ENCODE measurements at regions not wholly inside any gene's neighbourhood (a gene's known extent, or its start where the extent isn't known, plus 50 kb on each side); places are given as distances from the start of the nearest gene placed in this dataset.
"Not testable (repeated sequence)": the region's sequence is repeated elsewhere in the genome, so short reads cannot be mapped to it uniquely, and the experiment has no call there.

DNA sequence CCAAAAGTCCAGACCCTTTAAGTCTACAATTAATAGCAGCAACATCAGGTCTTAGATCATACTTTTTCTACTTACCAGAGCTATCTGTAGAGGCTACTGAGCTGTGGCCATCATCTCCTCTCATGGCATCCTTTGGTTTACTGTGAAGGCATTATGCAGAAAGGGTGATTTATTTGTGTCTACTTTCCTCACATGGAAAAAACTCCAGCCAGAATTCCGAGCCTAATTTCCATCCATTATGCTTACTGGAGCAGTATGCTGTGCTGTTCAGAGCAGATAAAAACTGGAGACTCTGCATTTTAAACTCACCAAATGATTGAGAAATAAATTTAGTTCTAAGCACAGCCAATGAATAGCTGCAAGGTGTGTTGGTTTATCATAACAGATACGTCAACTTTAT is 581.8 kb downstream of the ETS1 start:
- DNase-seq, result no peak

DNA sequence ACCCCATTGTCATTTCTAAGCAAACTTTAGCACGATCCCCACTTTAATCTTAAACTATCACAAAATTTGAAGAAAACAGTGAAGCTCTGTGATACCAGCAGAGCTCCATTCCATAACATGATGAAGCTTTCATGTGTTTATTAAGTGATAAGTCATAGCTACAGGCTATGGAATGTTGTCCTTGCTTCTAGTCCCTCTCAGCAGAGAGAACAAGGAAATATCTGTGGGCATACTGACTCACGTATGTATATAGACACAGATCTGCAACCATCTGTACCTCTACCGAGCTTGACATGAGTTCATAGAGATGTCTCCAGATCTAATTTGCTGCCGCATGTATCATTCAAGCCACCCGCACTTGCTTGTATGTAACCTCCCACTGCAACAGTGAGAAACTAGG is 588.9 kb downstream of the ETS1 start:
- no peak for DNase-seq

DNA sequence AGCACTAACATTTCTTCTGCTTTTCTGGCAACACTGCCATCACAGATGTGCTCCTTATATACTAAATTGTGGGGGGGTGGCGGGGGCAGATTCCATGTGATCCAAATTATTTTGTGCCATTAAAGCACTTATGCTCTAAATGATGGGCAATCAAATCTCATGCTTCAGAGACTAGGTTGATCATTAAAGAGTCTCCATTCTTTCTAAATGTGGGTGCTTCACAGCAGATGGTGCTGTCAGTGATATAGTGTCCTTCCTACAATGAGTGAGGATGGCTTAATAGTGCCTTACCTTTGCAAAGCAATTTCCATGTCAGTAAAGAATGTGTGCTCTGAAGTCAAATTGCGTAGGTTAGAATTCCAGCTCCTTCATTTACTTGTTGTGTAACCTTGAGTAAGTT is 589.8 kb downstream of the ETS1 start:
- DNase-seq, result no peak

DNA sequence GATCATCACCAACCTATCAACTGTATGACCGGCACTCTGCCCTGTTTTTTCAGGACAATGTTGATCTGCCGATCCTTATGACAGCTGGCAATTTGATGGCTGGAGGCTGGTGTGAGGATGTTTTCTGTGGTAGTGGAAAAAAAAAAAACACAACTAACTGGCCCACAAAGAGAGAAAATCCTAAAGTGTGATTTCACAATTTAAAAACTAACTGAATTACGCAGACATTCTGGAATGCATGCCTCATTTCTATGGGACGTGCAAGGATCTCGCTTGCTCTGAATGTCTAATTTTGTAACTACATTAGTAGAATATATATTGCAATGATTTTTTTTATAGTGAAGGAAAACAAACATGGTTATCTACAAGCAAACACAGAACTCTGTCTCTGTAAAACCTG is 590.5 kb downstream of the ETS1 start:
- DNase-seq, result no peak

DNA sequence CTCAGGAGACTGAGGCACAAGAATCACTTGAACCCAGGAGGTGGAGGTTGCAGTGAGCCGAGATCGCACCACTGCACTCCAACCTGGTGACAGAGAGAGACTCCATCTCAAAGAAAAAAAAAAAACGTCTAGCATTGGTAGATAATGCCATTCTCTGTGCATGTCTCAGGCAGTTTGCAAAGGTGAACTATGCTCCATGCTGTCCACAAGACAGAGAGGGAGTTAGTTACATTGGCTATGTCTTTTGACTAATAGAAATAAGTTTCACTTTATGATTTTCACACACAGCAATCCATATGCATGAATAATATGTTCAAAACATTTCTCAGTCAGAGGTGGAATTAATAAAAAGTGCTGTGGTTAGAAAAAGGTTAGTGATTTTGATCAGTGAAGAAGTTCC is 591.4 kb downstream of the ETS1 start:
- DNase-seq, result no peak

DNA sequence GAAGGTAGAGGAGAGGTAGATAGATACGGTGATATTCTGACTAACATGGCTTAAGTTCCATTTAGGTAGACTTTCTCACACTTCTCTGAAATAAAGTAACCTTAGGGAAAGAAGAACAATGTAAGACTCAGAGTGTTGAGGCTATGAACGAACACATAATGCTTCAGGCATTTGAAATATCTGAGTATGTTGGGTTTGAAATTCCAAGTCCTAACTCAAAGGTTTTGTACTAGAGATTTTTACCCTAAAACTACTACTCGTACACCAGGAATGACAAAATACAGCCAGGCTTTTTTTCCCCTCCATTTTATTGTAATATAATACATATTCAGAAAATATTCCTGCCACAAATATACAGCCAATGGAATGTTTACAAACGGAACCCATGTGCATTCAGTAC is 592.6 kb downstream of the ETS1 start:
- no peak for DNase-seq

DNA sequence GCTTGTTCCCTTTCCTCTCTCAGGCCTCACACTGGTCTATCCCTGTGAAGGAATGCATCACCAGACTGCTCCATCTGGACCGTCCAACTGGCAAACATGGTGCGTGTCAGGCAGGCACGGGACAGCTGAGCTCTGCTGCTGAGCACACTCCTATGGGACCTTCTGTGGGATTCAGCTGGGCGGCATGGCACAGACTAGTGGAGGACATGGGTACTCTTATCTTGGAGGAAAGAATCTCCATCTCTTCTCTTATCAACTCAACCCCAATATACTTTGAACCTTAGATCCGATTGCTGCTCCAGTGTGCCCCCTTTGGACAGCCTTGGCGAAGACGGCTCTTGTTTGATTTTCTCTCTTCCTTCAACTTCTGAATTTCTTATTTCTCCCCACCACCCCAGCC is 593.6 kb downstream of the ETS1 start:
- DNase-seq, result no peak

DNA sequence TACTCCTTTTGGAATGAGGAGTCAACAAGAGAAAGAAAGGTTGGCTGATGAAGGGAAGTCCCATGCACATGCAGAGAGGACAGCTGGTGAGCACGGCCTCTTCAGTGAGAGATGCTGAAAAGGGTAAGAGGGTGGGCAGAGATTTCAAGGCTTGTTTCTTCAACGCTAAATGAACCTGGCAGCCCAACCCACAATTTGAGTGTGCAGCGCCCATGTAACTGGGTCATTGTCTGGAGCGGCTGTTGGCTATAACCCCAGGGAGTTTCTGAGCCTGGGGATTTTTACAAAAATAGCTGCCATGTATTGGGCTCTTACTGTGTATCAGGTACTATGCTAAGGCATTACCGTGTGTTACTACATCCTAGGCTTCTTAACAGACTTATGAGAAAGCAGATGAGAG is 594.1 kb downstream of the ETS1 start:
- no peak for DNase-seq

DNA sequence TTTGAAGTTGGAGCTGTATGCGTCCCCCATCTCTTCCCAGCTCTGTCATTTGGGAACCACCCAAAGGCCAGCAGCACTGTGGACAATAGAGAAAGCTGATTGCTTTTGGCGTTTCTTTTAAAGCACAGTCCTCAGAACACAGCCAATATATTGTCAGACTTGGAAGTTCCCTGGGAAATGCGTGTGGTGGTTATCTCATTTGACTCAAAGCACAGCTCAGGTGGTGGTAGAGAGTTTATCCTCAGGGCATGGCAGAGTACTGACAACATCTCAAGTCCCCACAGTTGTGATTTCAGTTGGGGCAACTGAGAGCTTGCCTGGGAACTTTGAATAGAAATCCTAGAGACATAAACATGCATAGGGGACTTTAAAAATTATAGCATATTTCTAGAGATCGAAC is 601.3 kb downstream of the ETS1 start:
- no peak for DNase-seq

DNA sequence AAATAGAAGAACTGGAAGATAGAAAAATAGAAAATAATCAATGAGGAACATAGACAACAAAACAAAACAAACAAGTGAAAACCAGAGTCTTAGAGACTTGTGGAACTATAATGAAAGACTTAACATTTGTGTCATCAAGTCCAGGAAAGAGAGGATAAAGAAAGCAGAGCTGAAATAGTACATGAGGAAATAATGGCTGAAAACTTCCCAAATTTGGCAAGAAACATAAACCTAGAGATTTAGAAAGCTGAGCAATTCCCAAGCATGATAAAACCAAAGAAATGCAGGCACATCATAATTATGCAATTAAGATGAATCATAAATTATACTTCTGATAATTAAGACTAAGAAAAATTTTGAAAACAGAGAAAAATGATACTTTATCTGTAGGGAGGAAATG is 614.5 kb downstream of the ETS1 start:
- no peak for DNase-seq

DNA sequence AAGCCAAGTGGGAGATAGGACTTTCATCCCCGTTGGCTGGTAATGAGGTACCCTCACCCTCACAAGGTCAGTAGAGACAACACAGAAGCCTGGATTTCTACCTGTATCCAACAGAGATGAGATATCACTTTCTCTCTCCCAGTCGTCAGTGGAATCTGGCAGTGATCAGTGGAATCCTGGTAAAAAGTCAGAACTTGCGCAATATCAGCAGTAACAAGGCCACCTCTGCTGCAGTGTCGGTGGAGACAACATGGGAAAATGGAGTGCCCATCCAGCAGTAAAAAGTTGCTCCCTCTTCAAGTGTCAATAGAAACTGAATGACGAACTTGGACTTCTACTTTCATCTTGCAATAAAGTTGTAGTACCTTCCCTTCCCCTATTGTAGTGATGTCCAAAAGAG is 615.9 kb downstream of the ETS1 start:
- no peak for DNase-seq

DNA sequence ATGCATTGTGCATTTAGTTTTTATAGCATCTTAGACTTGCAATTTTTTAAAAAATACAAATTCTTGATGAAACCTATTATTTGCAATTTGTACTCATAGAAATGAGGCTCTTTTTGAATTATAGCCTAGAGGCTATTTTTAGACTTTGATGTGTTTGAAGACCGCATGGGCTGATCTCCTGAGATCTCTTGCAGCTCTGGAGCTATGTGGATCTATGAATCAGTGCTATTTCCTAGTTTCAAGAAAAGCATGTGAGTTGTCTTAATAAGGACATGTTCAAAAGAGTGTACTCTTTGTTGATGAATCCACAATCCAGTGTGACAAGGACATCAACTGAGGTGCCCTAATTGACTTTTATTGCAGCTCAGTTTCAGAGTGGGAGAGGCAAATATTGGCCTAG is 620.5 kb downstream of the ETS1 start:
- no peak for DNase-seq

DNA sequence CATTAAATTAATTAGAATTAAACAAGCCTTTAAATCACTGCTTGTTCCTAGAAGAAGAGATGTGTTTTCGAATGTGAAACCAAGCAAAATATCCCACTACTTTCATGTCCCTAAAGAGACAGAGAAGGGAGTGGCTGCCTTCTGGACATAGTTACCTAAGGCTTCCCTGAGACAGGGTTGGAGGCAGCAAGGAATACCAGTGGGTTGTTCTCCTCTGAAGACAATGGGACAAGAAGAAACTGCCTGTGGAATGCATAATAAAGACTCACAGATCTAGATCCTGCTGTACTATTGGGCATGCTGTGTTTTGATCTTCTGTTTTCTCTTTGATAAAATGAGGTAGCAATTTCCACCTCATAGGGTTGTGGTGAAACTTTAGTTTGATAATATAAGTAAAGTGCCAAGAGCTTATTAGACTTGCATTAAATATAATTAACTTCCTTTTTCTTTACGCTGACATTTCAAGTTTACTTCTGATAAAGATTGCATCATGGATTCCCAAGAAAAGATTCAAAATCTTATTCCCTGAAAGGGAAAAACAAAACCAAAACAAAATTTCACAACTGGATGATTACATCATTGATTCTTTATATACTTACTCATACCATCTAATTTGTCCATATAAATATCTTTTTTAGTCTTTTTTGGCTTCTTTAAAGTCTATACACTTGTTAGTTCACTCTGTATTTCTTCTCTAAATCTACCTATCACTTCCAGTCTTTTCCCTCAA is 621.3 kb downstream of the ETS1 start:
- DNase-seq, result no peak

DNA sequence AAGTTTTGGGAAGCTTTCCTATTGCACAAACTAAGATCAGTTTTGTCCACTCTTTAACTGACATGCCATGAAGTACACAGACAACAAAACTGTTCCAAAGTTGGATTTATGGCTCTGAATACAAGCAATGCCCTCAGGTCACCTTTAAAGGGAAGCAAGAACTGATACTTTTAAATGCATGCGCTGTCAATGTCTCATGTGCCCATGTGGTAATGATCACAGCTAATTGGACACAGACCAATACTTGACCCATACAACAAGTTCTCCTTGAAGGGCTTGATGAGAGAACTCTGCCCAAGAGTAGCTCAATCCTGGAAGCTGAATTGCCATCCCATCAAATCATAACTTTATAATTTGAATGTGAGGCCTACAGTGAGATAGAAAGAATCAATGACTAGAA is 624.9 kb downstream of the ETS1 start:
- no peak for DNase-seq

DNA sequence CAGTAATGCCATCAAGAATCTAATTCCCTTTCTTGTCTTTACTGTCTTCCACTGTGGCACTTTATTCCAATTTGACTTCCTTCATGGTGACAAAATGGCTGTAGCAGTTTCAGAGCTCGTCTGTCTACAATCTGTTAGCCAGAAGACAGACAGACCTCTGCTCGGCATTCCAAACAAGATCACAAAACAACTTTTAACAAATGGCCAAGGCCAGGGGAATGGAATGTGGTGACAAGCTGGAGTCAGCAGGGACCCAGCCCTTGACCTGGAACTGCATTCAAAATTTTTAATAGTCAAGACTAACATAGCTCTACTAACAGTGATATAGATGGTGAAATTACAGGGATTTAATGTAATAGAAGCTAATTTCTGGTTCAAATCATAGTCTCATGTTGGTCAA is 637.2 kb downstream of the ETS1 start:
- no peak for DNase-seq

DNA sequence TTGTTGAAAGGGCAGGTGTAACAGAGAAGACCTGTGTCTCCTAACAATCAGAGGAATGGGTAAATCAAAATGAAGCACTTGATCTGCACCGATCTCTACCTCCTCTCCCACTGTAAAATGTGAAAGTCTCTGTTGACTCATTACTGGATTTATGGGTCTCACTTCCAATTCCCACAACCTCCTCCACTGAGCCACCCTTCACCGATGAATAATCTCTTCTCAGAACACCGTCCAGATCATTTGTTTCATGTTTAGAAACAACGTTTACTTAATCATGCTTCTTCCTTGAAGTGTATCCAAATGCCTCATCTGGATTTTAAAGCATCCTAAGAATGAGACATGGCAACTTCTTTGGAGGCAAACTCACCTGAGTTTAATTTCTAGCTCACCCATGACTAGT is 643.6 kb downstream of the ETS1 start:
- DNase-seq, result no peak

DNA sequence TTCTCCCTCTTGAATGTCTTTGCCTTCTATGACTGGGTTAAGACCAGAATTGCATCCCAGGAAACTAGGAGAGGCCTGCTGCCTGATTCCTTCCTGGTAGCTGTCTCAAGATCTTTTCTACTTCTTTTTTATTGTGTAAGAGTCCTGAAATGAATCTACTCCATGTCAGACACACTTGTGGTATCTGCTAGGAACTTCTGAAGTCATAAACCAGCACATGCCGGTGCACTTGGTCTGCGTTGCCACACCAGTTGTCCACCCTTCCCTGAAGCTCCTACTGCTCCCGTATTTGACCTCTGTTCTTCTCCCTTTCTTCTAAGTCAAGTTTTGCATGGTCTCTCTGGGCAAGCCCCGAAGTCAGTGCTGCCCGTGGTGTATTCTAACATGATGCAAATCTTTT is 644.2 kb downstream of the ETS1 start:
- DNase-seq, result no peak

DNA sequence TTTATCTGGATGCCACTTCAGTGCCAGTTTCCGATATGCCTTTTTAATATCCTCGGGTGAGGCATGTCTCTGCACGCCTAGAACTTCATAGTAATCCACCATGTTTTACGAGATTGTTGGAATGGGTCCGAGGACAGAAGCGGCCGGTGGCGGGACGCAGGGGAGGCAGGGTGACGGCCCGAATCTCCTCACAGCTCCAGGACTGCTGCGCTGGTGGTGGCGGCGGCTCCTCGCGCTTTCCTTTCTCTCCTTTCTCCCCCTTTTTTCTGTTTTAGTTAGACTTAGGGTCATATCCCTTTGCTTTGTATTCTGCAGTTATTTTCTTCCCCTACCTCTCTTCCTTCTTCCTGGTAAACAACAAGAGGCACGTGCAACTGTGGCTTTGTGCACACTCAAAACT is 645.8 kb downstream of the ETS1 start:
- DNase-seq, result not testable (repeated sequence)

DNA sequence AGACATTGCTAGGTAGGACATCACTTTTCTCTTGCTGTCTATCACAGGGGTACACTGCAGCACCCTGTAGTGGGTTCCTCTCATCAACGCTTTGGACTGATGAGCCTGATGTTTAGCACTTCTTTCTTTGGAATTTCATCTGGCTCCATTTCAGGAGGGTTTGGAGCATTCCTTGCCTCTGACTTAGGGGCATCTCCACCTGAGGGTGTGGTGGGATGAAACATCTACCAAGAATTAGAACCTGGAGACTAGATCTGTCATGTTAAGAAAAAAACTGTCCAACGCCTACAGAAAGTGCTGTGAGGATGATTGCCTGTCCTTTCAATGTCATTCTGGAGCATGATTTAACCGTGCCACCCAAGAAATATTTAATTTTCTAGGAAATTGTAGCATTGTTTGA is 648.4 kb downstream of the ETS1 start:
- no peak for DNase-seq

DNA sequence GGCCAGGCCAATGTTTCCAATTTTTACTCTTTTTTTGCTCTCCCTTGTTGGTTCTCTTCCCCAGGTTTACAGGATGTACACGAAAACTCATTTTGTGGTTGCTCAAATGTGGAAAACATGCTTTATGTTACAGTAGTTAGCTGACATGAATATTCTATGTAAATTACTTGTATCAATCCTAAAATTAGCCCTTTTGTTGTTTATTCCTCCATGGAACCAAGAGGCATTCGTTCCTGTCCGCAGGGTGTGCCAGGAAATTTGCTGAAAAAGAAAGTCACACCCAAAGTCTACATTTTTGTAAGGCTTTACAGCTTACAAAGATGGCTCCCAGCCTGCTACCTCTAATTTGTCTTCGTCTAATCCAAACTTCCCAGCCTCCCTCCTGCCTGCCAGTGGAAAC is 652.3 kb downstream of the ETS1 start:
- no peak for DNase-seq

DNA sequence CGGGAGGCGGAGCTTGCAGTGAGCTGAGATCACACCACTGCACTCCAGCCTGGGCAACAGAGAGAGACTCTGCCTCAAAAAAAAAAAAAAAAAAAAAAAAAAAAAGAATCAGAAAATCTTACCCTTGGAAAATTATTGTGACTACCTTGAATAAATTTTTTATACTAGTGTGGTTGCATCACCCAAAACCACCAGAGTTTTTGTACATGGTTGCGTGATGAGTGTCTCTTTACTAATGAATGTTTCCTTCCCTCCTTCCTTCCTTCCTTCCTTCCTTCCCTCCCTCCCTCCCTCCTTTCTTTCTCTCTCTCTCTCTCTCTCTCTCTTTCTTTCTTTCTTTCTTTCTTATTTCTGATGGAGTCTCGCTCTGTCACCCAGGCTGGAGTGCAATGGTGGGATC is 653.4 kb downstream of the ETS1 start:
- DNase-seq, result not testable (repeated sequence)

DNA sequence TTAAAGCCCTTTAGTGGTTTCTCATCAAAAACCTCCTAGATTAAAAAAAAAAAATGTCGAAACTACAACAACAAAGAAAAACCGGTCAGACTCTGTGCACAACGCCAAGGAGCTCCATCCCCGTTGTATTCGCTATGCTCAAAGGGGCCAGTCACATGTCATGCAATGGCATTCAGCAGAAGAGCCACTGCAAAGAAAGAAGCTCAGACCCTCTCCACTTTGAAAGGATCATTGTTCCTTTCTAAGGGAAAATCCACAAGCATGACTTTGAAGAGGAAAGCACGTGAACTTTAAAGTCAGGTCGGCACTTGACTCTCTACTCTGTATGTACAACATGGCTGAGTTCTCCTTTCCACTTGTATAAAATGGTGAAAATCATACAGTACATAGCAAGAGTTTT is 655.6 kb downstream of the ETS1 start:
- DNase-seq, result no peak

DNA sequence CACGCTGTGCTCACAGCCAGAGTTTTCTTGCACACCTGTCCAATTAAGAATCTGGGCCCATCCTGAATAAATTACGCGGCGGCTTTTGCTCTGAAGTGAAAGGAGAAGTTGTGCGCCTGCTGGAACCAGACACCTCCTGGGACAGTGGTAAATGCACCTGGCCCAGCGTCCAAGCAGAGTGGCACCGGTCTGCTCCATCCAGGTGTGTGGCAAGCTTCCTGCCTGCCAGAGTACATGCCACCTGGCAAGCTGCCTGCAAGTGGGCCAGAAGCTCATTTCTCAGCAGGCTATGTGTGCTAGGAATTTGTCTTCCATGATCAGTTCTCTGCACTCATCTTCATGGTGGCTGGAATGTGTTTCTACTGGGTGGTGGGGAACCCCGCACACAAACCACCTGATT is 660.6 kb downstream of the ETS1 start:
- DNase-seq, result no peak

DNA sequence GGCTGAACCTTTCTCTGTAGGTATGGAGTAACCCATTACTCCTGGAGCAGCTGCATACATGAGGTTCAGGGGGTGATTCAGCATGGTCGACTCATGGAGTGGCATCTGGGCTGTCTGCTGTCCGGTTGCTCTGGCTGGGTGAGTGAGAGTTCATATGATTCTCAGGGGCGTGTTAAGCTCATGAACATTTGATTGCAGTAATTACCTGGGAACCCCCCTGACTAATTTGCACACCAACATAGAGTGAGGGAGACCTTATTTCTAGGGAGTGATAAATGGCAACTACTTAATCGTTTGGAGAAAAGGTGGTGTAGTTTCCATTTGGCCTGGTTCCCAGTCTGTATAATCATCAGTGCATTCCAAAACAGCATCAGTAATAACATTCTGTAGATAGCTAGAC is 661.9 kb downstream of the ETS1 start:
- DNase-seq, result no peak

DNA sequence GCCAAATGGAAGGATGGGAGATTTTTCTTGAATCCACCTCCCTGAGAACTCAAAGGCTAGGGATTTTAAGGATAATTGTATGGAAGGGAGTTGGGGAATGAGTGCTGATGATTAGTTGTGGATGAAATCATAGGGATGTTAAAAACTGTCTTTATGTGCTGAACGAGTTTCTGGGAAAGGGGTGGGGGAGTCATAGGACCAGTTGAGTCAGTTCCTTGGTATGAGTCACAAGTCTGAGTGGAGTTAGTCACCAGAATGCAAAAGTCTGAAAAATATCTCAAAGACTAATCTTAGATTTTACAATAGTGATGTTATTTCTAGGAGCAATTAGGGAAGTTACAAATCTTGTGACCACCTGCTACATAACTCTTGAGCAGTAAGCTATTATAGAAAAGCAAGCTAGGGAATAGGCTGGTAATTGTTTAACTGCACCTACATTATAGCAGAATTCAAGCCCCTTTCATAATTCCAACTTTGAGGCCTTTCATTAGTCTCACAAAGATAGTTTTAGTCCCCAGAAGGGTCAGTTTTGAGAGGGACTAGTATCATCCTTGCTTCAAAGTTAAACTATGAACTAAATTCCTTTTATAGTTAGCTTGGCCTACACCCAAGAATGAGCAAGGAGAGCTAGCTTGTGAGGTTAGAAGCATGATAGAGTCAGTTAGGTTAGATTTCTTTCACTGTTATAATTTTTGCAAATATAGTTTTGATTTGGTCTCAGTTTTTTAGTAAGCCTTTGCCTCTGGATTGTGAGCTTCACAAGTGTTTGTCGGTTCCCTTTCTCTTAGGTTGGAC is 668.0 kb downstream of the ETS1 start:
- no peak for DNase-seq

All from NCI-H2171 treated with DMSO at 0.1 percent for 48 hours (cell line).